Breast epithelium (tissue), 3 donors: ENCODE measurements at regions not wholly inside any gene's neighbourhood (a gene's known extent, or its start where the extent isn't known, plus 50 kb on each side); places are given as distances from the start of the nearest gene placed in this dataset.

Experiments used
- POLR2A ChIP-seq: fragments of 450-650 bp; IDR thresholded peaks from one replicate; pipeline ENCODE4 v1.6.1; 2016; ENCODE audit warnings: antibody characterized with exemption, mild to moderate bottlenecking, moderate library complexity
- POLR2AphosphoS5 ChIP-seq, 3 donors: sonication (generic); formaldehyde crosslinking; IDR thresholded peaks; one replicate each; pipeline ENCODE4 v1.6.1; 2017; ENCODE audit warnings: antibody characterized with exemption in 3 of 3
- TF ChIP-seq, protein P1 (sequence below), 3 donors: fragments of 450-650 bp; IDR thresholded peaks; one replicate each; pipeline ENCODE4 v1.5.1; 2016 to 2017; ENCODE audit warnings: antibody characterized with exemption in 3 of 3, mild to moderate bottlenecking in 3 of 3, moderate library complexity in 3 of 3

DNA sequence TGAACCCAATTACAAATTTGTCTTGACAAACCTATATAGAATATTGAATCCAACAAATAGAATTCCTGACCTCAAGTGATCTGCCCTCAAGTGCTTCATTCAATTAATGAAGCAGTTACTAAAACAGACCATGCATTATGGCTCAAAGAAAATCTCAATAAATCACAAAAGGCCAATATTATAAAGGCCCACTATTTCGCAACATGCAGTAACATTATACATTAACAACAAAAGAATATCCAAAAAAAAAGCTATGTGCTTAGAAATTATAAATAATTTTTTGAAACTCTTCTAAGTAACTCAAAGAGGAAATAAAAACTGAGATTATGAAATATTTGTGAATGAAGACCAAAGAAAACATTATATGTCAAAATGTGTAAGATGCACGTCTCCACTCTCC lies 177.7 kb downstream of the ZNF674 start:
- TF ChIP-seq POLR2A: no peak
- TF ChIP-seq, protein P1, sequence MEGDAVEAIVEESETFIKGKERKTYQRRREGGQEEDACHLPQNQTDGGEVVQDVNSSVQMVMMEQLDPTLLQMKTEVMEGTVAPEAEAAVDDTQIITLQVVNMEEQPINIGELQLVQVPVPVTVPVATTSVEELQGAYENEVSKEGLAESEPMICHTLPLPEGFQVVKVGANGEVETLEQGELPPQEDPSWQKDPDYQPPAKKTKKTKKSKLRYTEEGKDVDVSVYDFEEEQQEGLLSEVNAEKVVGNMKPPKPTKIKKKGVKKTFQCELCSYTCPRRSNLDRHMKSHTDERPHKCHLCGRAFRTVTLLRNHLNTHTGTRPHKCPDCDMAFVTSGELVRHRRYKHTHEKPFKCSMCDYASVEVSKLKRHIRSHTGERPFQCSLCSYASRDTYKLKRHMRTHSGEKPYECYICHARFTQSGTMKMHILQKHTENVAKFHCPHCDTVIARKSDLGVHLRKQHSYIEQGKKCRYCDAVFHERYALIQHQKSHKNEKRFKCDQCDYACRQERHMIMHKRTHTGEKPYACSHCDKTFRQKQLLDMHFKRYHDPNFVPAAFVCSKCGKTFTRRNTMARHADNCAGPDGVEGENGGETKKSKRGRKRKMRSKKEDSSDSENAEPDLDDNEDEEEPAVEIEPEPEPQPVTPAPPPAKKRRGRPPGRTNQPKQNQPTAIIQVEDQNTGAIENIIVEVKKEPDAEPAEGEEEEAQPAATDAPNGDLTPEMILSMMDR (IDR thresholded peaks at IDR 0.05): no peak
- TF ChIP-seq POLR2AphosphoS5 (IDR thresholded peaks at IDR 0.05): no peak
